NCI-H1694 treated with DMSO at 0.1 percent for 48 hours (cell line): ENCODE measurements at regions not wholly inside any gene's neighbourhood (a gene's known extent, or its start where the extent isn't known, plus 50 kb on each side); places are given as distances from the start of the nearest gene placed in this dataset.

Experiments used
- DNase-seq: peaks from one replicate; lab custom pipeline; 2025; lab: John Stamatoyannopoulos, UW

GRCh38 chr1:181430015-181430885, 53.1 kb upstream of the CACNA1E start:
- no peak for DNase-seq
